ENCODE measurements at regions not wholly inside any gene's neighbourhood (a gene's known extent, or its start where the extent isn't known, plus 50 kb on each side); places are given as distances from the start of the nearest gene placed in this dataset.

DNA sequence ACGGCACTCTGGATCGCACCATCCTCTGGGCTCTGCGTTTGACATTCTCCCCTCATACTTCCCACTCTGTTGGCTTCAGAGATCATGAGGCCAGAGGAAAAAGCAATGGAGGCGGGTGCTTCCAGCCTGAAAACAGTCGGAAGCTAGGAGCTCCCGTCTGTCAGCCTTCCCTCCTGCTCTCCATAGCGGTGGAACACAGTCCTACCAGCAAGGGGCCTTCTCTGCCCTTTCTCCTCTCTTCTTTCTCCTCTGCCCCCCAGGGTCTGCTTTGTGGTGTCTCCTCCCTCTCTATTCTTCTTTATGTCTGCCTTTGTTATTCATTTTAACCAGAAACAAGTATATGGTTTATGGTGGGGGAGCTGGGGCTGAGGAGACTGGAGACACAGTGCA, 152.5 kb upstream of the NFIB start:
- peak; percentile 43 for DNase-seq

DNA sequence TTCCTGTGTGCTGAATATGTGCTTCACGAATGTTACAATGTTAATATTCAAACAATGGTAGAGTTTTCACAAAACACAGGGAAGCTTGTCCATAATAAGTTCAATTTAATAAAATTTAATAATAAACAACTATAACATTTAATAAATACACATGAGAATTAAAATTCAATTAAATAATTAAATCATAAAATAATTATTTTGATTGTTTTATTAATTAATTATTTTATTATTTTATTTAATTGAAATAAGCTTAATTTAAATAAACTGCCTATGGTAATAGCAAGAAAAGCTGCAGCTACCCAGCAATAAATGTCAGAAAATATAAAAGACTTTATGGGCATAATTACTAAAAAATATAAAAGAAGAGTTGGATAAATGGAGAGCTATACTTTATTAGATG, 149.0 kb upstream of the NFIB start:
- DNase-seq, result no peak

DNA sequence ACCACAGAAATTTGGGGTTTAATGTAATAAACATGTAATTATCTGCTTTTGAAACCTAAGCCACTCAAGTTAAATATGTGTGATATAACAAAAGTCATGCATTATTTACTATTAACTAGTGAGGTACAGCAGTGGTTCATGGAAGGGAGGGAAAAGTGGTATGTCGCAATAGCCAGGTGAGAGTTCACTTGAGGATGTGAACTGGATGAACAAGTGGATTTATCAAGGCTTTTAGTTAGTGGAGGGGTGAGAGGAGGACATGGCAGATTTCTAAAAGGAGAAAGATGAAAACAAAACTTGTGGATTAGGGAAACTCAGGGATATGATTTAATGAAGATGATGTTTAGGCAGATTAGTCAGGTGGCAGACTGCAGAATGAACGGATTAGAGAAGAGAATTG, 141.3 kb upstream of the NFIB start:
- DNase-seq, result no peak

DNA sequence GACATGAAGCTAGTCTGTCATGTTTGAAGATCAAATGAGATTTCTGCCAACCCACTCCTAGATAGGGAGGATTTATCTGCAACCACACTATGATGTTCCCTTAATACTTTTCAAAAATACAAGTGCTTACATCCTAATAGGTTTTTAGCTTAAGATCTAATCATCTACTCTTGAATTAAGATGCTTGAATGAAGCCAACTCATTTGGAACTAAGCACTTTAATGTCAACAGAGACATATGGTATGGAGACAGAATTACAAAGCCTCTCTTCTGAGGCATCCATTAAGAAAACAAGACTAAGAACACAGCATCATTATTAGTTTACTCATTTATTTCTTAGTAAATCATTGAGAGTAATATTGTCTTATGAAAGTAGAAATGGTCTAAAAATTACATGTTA, 139.3 kb upstream of the NFIB start:
- no peak for DNase-seq

DNA sequence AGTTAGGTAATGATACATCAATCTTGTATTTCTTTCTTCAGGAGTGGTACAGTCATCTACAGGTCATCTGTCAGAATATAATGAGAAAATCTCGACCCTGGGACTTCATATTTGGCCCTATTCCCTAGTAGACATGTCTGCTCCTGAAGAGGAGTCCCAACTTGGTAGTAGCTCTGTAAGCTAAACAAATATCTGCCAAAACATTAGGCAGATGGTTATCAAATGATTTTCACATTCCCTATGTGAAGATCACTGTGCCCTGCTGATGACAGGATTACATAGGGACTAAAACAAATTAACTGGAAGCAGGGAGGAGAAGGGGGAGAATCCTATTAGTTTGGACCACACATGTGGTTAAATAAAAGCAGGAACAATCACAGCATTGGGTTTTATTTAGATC, 138.6 kb upstream of the NFIB start:
- DNase-seq, result no peak

DNA sequence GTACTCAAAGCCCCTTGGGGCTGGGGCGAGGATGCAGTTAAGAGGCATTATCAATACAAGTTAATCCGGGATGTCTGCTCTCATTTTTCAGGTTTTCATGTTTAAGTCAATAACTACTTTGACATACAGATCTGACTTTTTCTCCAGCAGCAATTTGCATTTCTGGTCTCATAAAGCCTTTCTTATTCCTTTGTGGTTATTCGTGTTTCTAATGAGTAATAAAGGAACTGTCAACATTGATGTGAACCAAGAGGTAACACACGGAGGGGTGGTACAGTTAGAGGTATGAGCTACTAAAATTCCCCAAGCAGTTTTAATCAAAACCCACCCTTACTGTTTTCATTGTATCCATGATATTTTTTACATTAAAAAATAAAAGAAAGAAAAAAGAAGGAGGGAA, 138.0 kb upstream of the NFIB start:
- DNase-seq, result no peak

DNA sequence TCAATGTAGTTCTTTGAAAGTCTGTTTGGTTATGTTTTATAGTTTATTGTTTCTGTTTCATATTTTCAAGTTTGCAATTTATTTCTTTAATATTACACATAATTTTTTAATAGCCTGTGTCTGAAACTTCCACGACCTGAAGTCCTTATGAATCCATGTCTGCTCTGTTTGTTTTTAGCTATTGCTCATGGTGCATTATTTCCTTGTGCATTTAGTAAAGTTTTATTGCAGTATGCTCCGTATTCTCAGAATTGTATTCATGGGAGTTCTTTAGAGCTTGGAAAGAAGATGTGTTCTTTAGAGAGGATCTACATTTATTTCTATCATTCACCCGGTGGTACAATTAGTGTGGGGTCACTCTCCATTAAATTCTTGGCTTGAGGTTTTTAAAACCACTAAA, 133.2 kb upstream of the NFIB start:
- no peak for DNase-seq

DNA sequence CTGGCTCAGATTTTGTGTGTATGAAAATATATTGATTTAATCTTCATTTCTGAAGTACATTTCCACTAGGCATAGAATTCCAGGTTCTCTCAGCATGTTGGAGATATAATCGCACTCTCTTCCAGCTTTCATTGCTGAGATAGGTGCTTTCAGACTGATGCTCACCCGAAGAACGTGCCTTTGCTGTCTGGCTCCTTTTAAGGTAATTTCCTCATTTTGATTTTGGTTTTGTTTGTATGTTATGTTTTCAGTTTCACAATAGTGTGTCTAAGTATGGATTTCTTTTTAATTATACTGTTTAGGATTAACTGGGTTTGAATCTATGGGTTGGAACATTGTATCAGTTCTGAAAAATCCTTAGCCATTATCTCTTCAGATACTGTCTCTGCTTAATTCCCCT, 132.0 kb upstream of the NFIB start:
- DNase-seq, result no peak

DNA sequence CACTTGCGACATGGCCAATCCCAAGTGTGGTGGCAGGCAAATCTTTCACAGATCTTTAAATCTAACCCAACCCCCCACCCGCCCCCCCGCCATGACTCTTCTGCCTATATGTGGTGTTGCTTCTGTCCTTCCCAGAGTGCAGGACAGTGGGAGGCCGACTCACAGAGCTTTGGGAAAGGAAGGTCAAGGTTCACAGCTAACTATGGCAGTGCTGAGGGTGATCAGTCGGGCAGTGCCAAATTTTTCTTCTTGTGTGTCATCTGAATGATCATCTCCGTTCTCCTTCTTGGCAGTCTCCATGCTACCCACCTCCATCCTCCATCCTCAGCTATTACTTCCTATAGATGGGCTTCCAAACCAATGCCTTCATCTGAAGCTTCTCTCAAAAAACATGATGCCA, 129.0 kb upstream of the NFIB start:
- no peak for DNase-seq

DNA sequence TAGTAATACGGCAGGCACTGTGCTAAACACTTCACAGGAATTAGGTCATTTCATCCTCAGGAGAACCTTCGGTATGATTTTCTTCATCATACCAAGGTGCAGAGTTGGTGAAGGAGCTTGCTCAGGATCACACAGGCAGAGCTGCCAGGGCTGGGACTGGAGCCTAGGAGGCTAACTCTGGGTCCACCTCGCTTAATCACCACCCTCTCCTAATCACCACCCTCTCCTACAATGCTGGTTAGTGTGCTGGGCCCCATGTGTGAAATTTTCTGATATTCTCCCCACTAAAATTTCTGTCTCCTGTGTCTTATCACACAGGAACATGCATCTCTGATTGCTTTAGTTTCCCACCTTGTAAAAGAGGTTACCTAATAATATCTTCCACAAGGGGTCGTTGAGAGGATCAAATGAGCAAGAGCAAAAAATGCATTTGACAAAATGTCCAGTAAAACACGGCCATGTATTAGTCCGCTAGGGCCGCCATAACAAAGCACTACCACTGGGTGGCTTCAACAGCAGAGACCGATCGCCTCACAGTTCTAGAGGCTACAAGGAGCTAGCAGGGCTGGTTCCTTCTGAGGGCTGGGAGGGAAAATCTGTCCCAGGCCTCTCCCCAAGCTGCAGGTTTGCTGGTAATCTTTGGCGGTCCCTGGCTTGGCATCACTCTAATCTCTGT, 128.2 kb upstream of the NFIB start:
- no peak for DNase-seq

DNA sequence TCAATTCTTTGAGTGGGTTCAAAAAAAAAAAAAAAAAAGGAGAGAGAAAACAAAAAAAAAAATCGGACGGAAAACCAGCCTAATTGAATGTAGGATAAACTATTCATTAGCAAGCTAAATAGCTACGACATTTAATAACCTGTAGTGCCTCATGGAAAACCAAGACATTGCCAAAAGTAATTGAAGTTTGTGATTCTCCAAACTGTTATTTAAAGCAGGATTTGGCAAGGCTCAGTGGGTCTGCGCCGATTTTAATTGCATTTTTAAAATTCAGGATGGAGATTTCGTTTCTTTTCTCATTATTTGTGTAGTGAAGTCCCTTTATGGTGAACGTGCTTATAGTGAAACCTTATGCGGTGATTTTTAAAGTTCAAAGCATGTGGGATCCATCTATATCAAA, 127.2 kb upstream of the NFIB start:
- no peak for DNase-seq

DNA sequence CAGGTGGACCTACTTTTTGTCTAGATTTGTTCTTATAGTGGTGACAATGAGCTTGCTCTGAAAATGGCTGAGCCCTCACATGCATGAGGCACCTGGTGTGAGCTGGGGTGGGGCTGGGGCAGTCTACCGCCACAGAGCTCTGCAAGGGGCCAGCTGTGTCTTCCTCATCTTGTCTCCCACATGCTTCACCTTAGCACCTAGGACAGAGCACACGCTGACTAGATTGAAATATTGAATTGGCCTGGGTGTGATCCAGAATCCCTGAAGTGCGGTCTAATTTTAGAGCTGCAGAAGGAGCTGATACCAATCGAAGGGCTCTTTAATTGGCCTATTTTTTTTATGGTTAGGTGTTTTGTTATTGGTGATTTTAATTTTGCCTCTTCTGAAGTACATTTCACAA, 126.1 kb upstream of the NFIB start:
- no peak for DNase-seq

DNA sequence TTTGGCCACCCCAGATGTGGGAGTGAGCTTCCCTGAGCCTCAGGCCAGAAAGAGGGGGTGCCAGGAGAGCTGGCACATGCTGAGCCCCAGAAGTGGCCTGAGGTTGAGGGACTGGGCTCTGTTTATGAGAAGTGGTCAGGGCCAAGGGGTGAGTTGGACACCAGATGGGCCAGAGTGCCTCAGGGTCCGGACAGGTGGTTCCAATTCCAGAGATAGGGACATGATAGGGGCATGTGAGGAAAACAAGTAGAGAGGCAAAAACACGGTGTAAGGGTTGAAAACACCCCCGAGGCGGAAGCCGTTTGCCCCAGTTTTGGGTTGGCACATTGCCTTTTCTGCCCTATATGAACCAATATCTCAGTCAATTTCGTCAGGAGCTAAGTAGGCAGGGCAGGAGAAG, 125.6 kb upstream of the NFIB start:
- no peak for DNase-seq

DNA sequence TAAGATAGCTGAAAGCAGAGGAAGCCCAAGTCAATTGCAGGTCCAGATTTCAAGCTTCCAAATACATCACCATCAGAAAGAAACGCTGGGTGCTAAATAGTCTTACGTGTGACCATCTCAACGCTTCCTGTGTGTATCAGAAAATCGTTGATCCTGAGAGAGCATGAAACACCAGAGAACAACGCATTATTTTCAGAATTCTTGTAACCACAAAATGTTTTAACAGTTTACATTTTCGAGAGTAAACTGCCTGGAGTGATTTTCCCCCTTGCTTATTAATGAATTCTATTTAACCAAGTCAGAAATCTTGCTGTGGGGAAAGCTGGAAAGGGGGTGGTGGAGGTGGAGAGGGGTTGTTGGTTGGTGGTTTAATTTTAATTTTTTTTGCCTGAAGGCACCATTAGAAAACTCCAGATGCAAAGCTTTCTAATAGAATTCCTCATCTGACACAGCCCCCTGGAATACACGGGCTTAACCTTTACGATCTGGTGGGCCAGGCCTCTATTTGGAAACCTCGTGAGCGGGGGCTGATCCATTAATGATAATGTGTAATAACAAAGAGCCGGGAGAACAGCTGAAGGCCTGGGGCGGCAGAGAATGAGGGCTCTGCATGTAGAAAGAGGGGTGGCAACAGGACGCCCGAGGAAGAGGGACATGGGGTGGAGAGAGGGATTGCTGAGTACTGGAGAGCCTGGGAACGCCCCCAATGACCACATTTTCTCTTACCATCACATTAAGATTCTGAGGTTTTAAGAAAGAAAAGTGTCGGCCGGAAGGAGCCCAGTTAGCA, 124.5 kb upstream of the NFIB start:
- DNase-seq, result no peak

DNA sequence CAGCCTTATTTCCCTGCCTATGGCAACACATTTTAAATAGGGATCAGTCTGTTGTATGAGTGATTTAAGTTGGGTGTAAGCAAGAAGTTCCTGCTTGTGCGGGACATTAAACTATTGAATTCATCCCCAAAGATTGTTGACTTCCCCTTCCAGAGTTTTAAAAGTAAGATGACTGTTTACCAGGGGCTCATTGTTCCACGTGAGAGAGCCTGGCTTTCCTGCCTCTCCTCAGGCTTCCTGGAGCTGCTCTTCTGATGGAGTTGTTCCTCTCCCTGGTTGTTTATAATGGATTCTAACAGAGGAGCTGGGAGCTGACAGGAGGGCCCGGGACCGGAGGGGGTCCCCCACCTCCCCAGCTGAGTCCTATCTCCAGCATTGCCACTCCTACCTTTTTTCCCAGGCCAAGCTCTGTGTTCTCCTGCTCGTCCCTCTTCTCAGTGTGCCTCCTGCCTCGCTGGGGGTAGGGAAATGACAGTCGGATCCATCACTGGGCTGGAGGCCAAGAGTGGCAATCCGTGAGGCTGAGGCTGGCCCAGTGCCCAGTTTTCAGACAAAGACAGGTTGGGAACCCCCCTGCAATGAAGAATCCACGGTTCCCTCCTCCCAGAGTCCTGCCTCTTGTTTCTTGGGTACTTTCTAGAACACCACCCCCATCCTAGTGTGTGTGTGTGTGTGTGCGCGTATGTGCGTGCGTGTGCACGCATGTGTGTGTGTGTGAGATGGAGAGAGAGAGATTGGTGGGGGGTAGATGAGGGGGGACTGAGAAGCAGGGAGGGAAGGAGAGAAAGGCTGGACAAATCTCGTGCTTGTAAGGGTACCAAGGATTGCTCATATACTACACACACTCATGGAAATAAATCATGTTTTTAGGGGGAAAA, 123.7 kb upstream of the NFIB start:
- peak; percentile 43 for DNase-seq

DNA sequence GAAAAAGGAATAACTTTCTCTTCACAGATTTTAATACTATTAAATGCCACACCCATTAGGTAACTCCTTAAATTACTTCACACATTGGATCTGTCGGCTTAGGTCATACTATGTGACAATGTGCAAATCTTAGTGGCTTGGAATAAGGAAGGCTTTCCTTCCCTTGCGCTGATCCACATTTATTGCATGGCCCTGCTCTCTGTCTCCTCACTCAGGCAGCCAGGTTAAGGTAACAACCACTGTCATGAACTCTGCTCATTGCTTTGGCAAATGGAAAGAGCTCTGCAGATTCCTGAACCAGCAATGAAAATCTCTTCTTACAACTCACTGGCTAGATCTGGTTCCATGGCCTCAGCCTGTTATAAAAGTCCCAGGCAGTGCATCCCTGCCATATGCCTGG, 121.9 kb upstream of the NFIB start:
- no peak for DNase-seq

DNA sequence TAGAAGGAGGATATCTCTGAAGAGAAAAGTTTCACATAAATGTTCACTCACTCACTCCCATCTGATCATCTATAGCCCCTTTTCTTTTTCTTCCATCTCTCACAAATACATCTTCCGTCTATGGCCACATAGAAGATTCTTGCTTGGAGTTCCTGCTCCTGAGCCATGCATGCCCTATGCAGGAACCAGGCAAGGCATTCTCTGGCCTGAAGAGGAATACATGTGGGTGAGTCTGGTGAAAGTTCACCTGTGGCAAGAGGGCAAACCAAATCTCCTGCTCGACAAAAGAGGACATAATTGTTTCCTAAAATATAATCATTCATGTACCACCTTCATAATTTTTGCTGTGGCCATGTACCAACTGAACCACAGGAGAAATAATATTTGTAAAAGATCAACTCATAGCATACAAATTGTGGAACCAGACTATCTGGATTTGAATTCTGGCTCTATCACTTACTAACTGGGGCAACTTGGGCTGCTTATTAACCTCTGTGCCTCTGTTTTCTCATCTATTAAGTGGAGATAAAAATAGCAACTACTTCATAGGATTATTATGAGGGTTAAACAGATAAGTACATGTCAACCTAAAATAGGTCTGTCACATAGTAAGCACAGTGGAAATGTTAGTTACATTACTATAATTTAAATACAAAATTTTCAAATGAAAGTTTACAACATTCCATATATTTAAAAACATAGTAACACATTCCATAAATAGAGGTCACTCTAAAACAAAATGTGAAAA, 121.2 kb upstream of the NFIB start:
- no peak for DNase-seq

DNA sequence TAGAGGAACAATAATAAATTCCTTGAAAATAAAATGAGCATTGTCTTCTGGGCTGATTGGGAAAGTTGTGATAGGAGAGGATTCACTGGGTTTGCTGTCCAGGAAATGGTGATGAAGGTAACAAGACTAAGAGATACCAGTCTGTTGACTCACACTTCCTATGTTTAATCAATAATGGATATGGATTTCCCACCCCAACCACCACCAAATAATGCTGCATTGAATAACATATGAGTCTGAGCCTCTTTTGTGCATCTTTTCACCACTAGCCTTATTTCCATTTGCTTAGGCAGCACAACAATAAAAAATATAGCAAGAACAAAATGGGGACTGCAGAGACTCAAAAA, 120.2 kb upstream of the NFIB start:
- no peak for DNase-seq

DNA sequence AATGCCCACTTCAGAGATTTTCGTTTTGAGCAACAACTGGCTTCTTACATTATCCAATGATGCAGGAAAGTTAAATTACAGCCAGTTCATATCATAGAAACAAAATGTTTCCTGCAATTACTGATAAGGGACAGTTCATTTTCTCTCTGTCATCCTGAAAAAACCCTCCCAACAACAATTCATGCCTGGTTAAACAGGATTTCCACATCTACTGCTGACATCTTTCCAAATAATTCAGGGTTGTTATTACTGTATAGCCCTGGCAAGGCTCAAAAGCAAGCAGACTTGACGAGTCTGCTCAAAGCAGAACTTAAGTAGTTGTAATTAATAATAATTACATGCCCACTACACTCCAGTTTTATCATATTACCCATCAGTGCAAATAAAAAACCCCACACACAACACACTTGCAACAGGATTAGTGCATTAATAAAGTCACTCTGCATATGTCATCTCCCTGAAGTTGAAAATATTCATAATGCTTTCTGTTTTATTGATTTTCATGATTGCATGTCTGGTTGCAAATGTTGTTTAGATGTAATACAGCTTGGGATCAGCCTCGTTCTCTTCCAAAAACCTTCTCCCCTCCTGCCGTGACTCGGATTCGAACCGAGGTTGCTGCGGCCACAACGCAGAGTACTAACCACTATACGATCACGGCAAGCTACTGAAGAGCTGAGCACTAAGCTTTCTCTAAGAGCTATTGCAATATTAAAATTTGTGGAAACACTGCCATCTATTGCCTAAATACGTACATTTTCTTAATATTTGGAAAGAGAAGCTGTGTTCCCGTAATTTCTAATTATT, 119.6 kb upstream of the NFIB start:
- DNase-seq, result peak; percentile 39

DNA sequence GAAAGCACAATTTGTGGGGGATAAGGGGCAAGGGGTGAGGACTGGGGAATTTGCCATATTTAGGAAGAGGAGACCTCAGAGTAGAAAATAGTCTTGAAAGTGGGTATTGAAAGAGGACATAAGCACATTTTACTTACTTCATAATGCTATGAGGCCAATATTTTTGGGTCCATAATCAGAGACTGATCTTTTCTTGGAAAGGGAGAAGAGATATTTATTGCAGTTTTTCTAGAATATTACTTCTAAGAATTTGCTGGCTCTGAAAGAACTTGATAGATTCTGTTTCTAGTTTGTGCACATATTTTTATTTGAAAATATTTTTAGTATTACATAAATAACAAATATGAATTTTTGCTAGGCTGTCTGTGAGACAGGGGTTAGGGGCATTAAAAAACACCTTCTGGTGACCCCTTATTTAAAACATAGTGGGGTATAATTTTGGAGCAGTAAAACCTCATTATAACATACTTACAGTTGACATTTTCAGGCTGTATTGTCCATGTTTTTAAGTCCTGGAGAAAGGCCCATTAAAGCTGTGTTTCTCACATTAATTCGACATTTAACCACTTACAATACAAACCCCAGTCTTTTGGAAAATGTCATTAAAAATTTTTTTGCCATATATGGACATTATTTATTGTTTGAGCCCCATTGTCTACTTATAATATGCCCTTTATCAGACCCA, 118.9 kb upstream of the NFIB start:
- no peak for DNase-seq

DNA sequence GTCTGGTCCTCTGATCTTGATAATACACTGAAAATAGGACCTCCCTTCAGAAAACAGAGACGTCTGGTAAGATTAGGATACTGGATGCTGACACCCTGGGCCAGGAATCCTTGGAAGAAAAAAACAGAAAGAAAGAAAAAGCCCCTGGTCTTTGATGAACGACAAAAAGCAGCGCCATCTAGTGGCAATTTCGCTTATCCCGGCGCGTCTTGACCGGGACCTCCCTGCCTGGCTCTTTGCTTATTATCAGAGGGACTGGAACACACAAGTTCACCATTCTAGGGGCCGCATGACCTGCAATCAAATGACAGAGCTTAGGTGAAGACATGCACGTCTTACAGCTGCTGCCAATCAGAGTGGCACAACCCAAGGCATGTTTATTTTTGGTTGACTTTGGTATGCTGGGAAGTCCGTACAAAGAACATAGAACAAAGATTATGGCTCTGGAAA, 114.9 kb upstream of the NFIB start:
- DNase-seq, result peak; percentile 86

DNA sequence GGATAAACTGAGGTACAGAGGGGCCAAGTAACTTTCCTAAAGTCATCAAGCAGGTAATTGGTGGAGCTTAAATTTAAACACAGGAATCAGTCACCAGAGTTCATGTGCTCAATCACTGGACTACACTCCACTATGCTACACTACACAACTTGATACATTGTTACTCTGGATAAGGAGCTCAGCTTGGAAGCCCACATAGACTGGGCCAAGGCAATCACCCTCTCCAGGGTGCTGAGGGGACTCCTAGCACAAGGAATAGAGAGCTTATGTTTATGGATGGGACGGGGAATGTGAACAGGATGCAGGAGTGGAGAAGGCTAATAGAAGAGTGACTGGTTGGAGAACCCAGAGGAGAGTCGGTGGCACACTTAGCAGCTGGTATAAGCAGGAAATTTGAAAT, 113.5 kb upstream of the NFIB start:
- DNase-seq, result no peak

All from retina (tissue), 1 donor.